ENCODE measurements at regions not wholly inside any gene's neighbourhood (a gene's known extent, or its start where the extent isn't known, plus 50 kb on each side); places are given as distances from the start of the nearest gene placed in this dataset.

DNA sequence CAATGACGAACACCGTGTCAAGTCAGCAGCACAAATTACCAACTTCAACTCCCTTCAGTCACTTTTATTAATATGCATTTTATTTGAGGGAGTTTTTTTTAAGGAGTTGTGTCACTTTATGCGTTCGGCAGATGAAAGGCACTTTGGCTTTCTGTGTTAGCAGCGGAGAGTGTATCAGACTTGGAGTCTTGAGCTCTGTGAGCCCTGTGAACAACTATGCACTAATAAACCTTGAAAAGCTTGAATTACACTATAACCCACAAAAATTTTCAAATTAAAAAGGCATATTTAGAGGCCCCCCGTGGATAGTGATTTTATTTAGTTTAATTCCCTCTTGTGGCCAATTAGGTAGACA, 335.3 kb upstream of the NT5E start:
- Histone ChIP-seq H3K27ac (ENCODE audit: low read length) (no peak overlapping the region), H3K4me3 (ENCODE audit: low read length) (no peak overlapping the region), H4K20me1 (ENCODE audit: insufficient read depth, low read depth, low read length) (no peaks in the 10 kb centered on the region), H3K27me3 (ENCODE audit: low read length) (no peaks in the 10 kb centered on the region), H3K79me2 (ENCODE audit: low read length) (no peaks in the 10 kb centered on the region), H3K9ac (ENCODE audit: low read length) (no peak overlapping the region), H3K9me3 (ENCODE audit: low read length) (no peaks in the 10 kb centered on the region), H3K4me2 (ENCODE audit: low read depth, low read length, poor library complexity, severe bottlenecking) (no peak overlapping the region), H2AFZ (ENCODE audit: low read length) (no peak overlapping the region), H3K9me2 (replicated peaks; ENCODE audit: insufficient read depth, low read length) (no peaks in the 10 kb centered on the region), H3K36me3 (ENCODE audit: insufficient read depth, low read length) (no peaks in the 10 kb centered on the region), H3K4me1 (ENCODE audit: low read length) (no peaks in the 10 kb centered on the region)
- no peak for DNase-seq

GRCh38 chr6:85113934-85114580, 335.8 kb upstream of the NT5E start:
- no peaks in the 10 kb centered on the region for H4K20me1 ChIP-seq (ENCODE audit: insufficient read depth, low read depth, low read length)
- no peak overlapping the region for H3K27ac ChIP-seq (ENCODE audit: low read length)
- no peak for DNase-seq
- H3K36me3 ChIP-seq (ENCODE audit: insufficient read depth, low read length): no peaks in the 10 kb centered on the region
- no peaks in the 10 kb centered on the region for H3K4me1 ChIP-seq (ENCODE audit: low read length)
- no peaks in the 10 kb centered on the region for H3K9me3 ChIP-seq (ENCODE audit: low read length)
- H3K9me2 ChIP-seq (replicated peaks; ENCODE audit: insufficient read depth, low read length): no peaks in the 10 kb centered on the region
- H3K4me3 ChIP-seq (ENCODE audit: low read length): no peak overlapping the region
- no peak overlapping the region for H3K9ac ChIP-seq (ENCODE audit: low read length)
- H3K27me3 ChIP-seq (ENCODE audit: low read length): no peaks in the 10 kb centered on the region
- H3K4me2 ChIP-seq (ENCODE audit: low read depth, low read length, poor library complexity, severe bottlenecking): no peak overlapping the region
- no peak overlapping the region for H2AFZ ChIP-seq (ENCODE audit: low read length)
- no peaks in the 10 kb centered on the region for H3K79me2 ChIP-seq (ENCODE audit: low read length)

DNA sequence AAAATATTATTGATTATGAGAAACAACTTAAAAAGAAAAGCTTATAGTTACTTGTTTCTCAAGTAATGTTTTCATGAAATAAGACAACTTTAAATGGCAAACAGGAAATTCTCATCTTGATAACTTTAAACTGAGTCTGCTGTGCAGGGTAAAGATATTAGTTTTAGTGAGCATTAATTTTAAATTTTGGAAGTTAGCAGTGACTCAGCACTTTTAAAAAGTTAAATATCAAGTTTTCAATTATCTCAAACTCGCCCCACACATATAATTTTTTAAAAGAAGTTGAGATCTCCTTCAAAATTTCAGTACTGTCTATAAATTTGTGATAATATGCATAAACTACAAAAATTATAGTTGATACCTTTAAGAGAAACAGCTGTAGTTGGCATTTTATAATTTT, 337.3 kb upstream of the NT5E start:
- Histone ChIP-seq H4K20me1 (ENCODE audit: insufficient read depth, low read depth, low read length) (no peaks in the 10 kb centered on the region), H3K4me1 (ENCODE audit: low read length) (no peaks in the 10 kb centered on the region), H3K79me2 (ENCODE audit: low read length) (no peaks in the 10 kb centered on the region), H3K4me3 (ENCODE audit: low read length) (no peak overlapping the region), H3K4me2 (ENCODE audit: low read depth, low read length, poor library complexity, severe bottlenecking) (no peak overlapping the region), H3K9me2 (replicated peaks; ENCODE audit: insufficient read depth, low read length) (no peaks in the 10 kb centered on the region), H3K27ac (ENCODE audit: low read length) (no peak overlapping the region), H3K9me3 (ENCODE audit: low read length) (no peaks in the 10 kb centered on the region), H3K9ac (ENCODE audit: low read length) (no peak overlapping the region), H3K27me3 (ENCODE audit: low read length) (no peaks in the 10 kb centered on the region), H2AFZ (ENCODE audit: low read length) (no peak overlapping the region), H3K36me3 (ENCODE audit: insufficient read depth, low read length) (no peaks in the 10 kb centered on the region)
- DNase-seq: no peak

DNA sequence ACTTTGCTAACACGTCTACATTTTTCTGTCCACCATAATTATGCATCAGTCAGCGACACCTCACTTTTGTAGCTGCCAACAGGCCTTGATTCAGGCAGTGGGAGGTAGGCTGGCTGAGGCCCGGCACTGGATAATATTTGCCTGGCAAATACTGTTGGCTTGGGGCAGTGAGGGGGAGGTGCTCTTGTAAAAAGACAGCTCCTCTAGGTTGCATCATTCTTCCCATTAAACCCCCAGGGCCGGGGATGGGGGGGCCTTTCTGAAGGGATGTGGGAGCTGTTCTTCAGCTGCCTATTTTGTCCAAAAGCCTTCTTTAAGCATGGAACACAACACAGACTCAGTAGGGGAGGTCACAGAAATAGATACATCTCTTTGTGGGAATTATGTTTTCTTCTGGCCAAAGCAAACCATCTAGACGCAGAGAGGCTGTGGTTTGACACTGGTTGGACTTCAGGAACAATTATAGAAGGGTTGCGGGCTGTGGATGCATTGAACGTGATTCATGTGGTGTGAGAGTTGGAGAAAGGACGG, 338.3 kb upstream of the NT5E start:
- Histone ChIP-seq H3K4me3 (ENCODE audit: low read length) (no peak overlapping the region), H3K27me3 (ENCODE audit: low read length) (no peaks in the 10 kb centered on the region), H3K9ac (ENCODE audit: low read length) (no peak overlapping the region), H3K79me2 (ENCODE audit: low read length) (no peaks in the 10 kb centered on the region), H2AFZ (ENCODE audit: low read length) (no peak overlapping the region), H3K4me1 (ENCODE audit: low read length) (no peaks in the 10 kb centered on the region), H3K4me2 (ENCODE audit: low read depth, low read length, poor library complexity, severe bottlenecking) (no peak overlapping the region), H3K36me3 (ENCODE audit: insufficient read depth, low read length) (no peaks in the 10 kb centered on the region), H4K20me1 (ENCODE audit: insufficient read depth, low read depth, low read length) (no peaks in the 10 kb centered on the region), H3K9me2 (replicated peaks; ENCODE audit: insufficient read depth, low read length) (no peaks in the 10 kb centered on the region), H3K9me3 (ENCODE audit: low read length) (no peaks in the 10 kb centered on the region), H3K27ac (ENCODE audit: low read length) (no peak overlapping the region)
- DNase-seq: no peak

GRCh38 chr6:85110943-85111342, 338.9 kb upstream of the NT5E start:
- Histone ChIP-seq H4K20me1 (ENCODE audit: insufficient read depth, low read depth, low read length) (no peaks in the 10 kb centered on the region), H3K4me3 (ENCODE audit: low read length) (no peak overlapping the region), H3K36me3 (ENCODE audit: insufficient read depth, low read length) (no peaks in the 10 kb centered on the region), H3K27ac (ENCODE audit: low read length) (no peak overlapping the region), H2AFZ (ENCODE audit: low read length) (no peak overlapping the region), H3K4me1 (ENCODE audit: low read length) (no peaks in the 10 kb centered on the region), H3K27me3 (ENCODE audit: low read length) (no peaks in the 10 kb centered on the region), H3K4me2 (ENCODE audit: low read depth, low read length, poor library complexity, severe bottlenecking) (no peak overlapping the region), H3K9ac (ENCODE audit: low read length) (no peak overlapping the region), H3K79me2 (ENCODE audit: low read length) (no peaks in the 10 kb centered on the region), H3K9me3 (ENCODE audit: low read length) (no peaks in the 10 kb centered on the region), H3K9me2 (replicated peaks; ENCODE audit: insufficient read depth, low read length) (no peaks in the 10 kb centered on the region)
- DNase-seq: no peak

DNA sequence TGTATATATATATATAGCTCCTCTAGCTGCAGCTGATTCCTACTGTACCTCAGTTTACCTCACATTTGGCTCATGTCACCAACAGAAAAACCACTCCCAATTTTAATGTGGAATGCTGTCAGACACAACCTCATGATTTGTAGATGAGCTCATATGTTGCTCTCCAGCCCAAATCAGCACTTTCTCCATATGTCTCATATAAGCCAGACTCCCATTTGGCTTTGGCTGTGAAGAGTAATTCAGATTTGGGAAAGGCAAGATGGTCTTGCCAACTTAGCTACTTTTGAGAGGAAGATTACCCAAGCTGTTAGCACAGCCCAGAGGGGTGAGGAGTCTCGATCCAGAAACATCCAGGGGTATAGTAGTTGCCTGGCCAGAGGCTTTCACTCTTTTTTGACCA, 342.2 kb upstream of the NT5E start:
- Histone ChIP-seq H3K79me2 (ENCODE audit: low read length) (no peaks in the 10 kb centered on the region), H3K27ac (ENCODE audit: low read length) (no peak overlapping the region), H2AFZ (ENCODE audit: low read length) (no peak overlapping the region), H3K9ac (ENCODE audit: low read length) (no peak overlapping the region), H3K36me3 (ENCODE audit: insufficient read depth, low read length) (no peaks in the 10 kb centered on the region), H4K20me1 (ENCODE audit: insufficient read depth, low read depth, low read length) (no peaks in the 10 kb centered on the region), H3K4me3 (ENCODE audit: low read length) (no peak overlapping the region), H3K9me2 (replicated peaks; ENCODE audit: insufficient read depth, low read length) (no peaks in the 10 kb centered on the region), H3K9me3 (ENCODE audit: low read length) (no peaks in the 10 kb centered on the region), H3K4me2 (ENCODE audit: low read depth, low read length, poor library complexity, severe bottlenecking) (no peak overlapping the region), H3K27me3 (ENCODE audit: low read length) (no peaks in the 10 kb centered on the region), H3K4me1 (ENCODE audit: low read length) (no peaks in the 10 kb centered on the region)
- no peak for DNase-seq

- Histone ChIP-seq H3K9ac (ENCODE audit: low read length) (no peak overlapping the region), H3K9me2 (replicated peaks; ENCODE audit: insufficient read depth, low read length) (0 out of 2 replicates have a peak, but pooled peaks cover 2% of the 10 kb centered on the region), H3K27ac (ENCODE audit: low read length) (no peak overlapping the region), H3K9me3 (ENCODE audit: low read length) (no peaks in the 10 kb centered on the region), H3K27me3 (ENCODE audit: low read length) (no peaks in the 10 kb centered on the region), H3K4me1 (ENCODE audit: low read length) (no peaks in the 10 kb centered on the region), H3K4me3 (ENCODE audit: low read length) (no peak overlapping the region), H4K20me1 (ENCODE audit: insufficient read depth, low read depth, low read length) (no peaks in the 10 kb centered on the region), H3K4me2 (ENCODE audit: low read depth, low read length, poor library complexity, severe bottlenecking) (no peak overlapping the region), H3K36me3 (ENCODE audit: insufficient read depth, low read length) (no peaks in the 10 kb centered on the region), H3K79me2 (ENCODE audit: low read length) (no peaks in the 10 kb centered on the region), H2AFZ (ENCODE audit: low read length) (no peak overlapping the region)
- DNase-seq: no peak
Measured at GRCh38 chr6:85096976-85097375, 332.6 kb upstream of the TBX18 start.

GRCh38 chr6:85092226-85092625, 327.8 kb upstream of the TBX18 start:
- Histone ChIP-seq H3K36me3 (ENCODE audit: insufficient read depth, low read length) (no peaks in the 10 kb centered on the region), H3K4me3 (ENCODE audit: low read length) (no peak overlapping the region), H3K9me3 (ENCODE audit: low read length) (no peaks in the 10 kb centered on the region), H3K27ac (ENCODE audit: low read length) (no peak overlapping the region), H3K9me2 (replicated peaks; ENCODE audit: insufficient read depth, low read length) (0 out of 2 replicates have a peak, but pooled peaks cover 2% of the 10 kb centered on the region), H3K4me1 (ENCODE audit: low read length) (no peaks in the 10 kb centered on the region), H4K20me1 (ENCODE audit: insufficient read depth, low read depth, low read length) (no peaks in the 10 kb centered on the region), H3K4me2 (ENCODE audit: low read depth, low read length, poor library complexity, severe bottlenecking) (no peak overlapping the region), H3K79me2 (ENCODE audit: low read length) (no peaks in the 10 kb centered on the region), H2AFZ (ENCODE audit: low read length) (no peak overlapping the region), H3K27me3 (ENCODE audit: low read length) (no peaks in the 10 kb centered on the region), H3K9ac (ENCODE audit: low read length) (no peak overlapping the region)
- no peak for DNase-seq

All from Karpas-422 (cell line).